ACHN (cell line): ENCODE measurements at regions not wholly inside any gene's neighbourhood (a gene's known extent, or its start where the extent isn't known, plus 50 kb on each side); places are given as distances from the start of the nearest gene placed in this dataset.

Experiments used
- DNase-seq: peaks from one replicate; pipeline ENCODE4 v3.0.0-alpha.2; 2015
- in situ Hi-C: cut with HindIII; loops from 2 replicates; pipeline ENCODE4 v1.10.0; 2017; ENCODE audit warnings: low sequenced_read_pairs, low pct_ligation_motif_present, low pct_unique_long_range_greater_than_20kb

DNA sequence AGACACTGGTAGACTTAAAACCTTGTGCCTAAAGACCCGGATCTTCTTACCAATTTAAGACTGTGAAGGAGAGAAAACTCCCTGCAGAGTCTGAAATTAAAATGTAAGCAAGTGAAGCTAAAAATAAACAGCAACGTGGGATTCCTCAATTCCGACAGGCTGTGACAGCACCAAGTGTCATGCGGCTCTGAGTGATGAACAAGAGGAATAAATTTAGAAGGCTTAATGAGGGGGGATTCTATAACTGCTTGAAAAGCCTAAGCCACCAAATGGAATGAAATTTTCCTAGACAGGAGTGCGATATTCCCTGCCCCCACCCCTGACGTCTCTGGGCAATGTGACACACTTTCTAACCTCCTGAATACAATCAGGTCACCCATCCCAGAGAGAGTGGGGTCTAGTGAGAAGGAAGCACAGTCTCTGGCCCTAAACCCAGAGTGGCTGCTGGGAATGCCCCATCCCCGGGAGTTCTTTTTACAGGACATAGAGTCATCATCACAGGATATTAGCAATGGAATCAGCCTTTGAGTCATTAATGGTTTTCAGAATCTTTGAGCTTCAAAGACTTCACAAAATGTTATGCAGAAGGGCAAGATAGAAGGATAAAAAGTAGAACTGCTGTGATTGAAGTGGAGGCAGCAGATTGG is 114.3 kb downstream of the EDEM1 start:
- no peak for DNase-seq
- in situ Hi-C loops: no loop called here

- in situ Hi-C loops: no loop called here
- no peak for DNase-seq
Measured at GRCh38 chr3:5302661-5303060, 115.2 kb downstream of the EDEM1 start.

DNA sequence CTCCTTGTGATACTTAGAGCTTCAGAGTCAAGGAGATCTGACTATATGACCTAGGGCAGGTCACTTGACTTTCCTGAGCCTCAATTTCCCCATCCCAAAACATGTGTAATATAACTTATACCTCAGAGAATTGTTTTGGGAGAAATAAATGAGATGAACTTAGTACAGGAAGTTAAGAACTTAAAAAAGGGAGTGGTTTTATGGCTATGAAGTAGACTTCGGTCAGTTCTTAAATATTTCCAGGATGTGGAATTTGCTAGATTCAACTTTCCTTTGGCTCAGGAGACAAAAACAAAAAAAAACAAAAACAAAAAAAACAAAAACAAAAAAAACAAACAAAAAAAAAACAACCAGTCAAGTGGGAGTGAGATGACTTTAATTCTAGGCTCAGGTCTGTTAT is 116.7 kb downstream of the EDEM1 start:
- in situ Hi-C loops: no loop called here
- DNase-seq: no peak

DNA sequence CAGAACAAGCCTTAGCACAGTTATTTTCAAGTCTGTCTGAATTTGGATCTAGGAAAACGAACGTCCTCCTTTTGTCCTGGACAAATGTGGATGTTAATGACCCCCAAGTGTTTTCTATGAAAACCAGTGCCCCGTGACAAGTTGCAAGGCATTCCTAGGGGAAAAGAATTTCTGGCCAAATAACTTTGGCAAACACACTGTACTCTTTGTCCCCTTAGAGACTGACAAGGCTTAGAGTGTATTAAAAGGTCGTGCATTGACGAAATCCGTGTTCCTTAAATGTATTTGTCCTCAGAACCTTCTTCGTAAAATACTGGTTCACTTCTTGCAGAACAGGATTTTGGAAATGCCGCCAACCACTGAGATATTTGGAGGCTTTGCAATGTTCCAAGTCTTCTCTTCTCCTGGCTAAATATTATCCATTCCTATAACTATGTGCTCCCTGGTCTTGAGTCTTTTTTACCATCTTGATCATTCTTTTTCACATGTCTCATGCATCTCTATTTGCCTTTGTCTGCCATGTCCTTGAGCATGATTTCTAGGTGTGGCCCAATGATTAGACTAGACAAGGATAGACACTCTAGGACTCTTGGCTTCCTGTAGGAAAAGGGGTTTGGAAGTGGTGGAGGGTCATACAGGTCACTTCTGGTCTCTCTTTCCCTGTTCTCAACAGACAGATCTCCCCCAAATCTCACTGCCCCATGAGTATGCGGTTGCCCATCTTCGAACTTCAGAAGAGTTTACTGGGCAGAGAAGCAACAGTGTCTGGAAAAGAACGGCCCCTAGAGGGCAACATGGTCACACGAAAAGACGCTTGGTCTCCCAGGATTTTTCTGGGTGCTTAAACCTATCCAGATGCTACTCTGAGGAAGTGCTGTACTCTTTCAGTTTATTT is 117.5 kb downstream of the EDEM1 start:
- in situ Hi-C loops: no loop called here
- peak; percentile 43 for DNase-seq

- in situ Hi-C loops: no loop called here
- no peak for DNase-seq
Measured at GRCh38 chr3:5305684-5305989, 118.1 kb downstream of the EDEM1 start.

- no peak for DNase-seq
- in situ Hi-C loops: no loop called here
Measured at GRCh38 chr3:5309171-5309570, 121.7 kb downstream of the EDEM1 start.

DNA sequence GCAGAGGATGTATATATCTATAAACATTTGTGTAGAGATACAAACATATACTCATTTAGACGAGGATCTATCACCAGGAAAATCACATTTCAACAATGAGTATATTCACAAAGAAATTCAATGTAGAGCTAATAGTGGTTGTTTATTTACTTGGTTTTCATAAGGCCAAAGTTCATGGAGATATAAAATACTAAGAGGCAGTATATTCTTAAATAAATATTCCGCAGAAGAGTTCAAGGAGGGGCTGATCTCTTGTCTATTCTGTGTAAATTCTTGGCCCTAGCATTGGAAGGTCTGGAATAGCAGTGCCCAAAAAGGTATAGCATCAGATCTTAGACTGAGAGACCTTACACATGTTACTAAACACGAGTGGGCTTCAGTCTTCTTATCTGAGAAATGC is 122.1 kb downstream of the EDEM1 start:
- no peak for DNase-seq
- in situ Hi-C loops: no loop called here

DNA sequence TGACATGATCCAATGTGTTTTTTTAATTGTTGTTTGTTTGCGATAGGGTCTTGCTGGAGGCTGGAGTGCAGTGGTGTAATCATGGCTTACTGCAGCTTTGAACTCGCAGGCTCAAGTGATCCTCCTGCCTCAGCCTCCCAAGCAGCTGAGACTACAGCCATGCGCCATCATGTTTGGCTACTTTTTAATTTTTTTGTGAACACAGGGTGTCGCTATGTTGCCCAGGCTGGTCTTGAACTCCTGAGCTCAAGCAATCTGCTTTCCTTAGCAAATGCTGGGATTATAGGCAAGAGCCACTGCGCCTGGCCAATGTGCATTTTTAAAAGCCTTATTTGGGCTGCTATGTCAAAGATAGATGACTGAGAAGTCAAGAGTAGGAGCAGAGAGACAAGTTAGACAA is 123.0 kb downstream of the EDEM1 start:
- no peak for DNase-seq
- in situ Hi-C loops: no loop called here

DNA sequence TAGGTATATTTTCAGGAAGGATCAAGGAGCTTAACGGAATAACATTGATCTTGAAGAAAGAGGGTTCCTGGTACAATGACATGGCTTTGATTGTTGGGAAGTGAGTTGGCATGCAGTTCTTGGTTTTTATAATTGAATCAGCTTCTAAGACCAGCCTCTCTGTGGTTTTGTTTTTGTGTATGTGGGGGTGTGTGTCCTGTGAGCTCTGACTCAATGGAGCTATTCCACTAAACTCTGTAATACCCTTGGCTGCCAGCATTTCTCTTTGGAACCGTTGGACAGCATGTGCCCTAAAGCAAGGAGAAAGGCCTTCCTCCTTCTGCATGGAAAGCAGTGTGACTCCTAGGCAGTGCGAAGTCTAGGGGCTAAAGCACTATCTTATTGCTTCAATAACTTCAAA is 124.8 kb downstream of the EDEM1 start:
- in situ Hi-C loops: no loop called here
- DNase-seq: no peak

GRCh38 chr3:5314897-5315296 is 127.4 kb downstream of the EDEM1 start:
- DNase-seq: no peak
- in situ Hi-C loops: no loop called here

DNA sequence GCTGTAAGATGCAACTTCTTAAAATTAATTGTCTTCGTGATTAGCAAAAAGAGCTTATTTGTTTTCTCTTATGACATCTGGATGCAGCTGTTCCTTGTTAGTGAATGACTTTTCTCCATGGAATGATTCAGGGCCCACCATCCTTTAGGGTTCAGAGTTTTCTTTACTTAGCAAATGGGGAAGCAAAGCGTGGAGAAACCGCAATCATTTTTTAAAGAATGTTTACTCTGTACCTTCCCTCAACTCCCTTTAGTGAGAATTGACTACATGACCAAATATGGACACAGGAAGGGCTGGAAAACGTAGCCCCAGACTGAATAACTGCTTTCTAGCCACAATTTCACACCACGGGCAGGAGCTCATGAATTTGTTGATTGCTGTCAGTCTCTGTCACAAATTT is 130.1 kb downstream of the EDEM1 start:
- in situ Hi-C loops: no loop called here
- DNase-seq: no peak

DNA sequence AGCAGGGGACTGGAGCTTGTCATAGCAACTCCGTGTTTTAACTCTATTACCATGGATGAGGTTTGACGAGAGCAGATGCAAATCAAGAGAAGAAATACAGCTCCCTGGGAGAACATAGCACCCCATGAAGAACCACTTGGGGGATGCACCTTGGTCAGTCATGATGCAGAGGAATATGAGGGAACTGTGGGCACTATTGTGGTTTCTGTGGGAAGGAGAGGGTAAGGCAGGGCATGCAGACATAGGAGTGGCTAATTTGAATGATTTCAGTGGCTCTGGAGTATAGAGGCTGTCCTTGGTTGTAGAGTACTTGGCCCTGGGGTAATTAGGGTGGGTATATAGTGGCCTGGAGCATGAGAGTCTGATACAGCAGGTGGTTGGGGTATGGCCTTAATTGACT is 131.9 kb downstream of the EDEM1 start:
- in situ Hi-C loops: no loop called here
- no peak for DNase-seq

GRCh38 chr3:5321666-5322340 is 134.3 kb downstream of the EDEM1 start:
- no peak for DNase-seq
- in situ Hi-C loops: no loop called here

DNA sequence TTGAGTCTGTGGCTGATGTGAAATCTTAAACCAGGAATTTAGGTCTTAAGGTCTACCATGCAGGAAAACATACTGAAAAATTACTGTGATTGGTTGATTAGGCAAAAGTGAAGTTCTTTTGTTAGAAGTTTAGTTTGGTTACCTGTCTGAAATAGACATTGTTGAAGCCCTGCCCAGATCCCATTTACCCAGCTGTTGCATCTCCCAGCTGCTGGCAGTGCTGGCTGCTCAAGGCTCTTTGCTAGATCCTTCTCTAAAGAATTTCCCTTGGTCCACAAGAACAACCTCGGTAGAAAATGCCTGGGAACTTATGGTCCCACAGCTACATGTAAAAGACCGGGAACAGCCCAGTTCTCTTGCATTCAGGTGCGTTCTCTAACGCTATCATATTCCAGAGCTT is 137.3 kb downstream of the EDEM1 start:
- no peak for DNase-seq
- in situ Hi-C loops: no loop called here

DNA sequence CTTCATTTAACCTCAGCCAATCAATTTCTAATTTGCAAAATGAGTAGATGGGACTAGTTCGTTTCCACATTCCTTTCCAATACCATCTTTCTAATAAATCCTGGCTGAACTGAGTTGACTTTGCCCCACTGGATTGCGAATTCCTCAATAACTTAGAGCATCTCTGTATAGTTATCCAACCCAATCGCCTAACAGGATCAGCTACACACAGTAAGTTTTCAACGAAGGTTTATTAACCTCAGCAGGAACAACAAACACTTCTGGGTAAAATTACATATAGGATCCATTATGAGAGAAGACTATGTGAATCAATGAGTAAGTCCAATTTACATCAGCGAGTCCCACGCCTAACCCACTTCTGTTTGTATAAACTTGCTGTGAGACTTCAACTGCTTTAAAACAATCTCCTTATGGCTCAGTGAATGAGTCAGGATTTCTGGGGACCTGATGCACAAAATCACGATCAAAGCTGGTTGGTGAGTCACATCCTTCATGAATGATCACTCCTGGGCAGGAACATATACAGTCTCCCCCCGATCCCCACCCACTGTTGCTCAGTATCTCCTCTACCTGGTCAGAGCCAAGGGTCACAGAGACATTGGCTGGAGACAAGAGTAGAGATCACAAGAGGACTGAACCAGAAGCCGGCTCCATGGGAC is 142.8 kb downstream of the EDEM1 start:
- DNase-seq: peak; percentile 11
- in situ Hi-C loops: no loop called here

GRCh38 chr3:5331567-5332269 is 144.2 kb downstream of the EDEM1 start:
- DNase-seq: no peak
- in situ Hi-C loops: no loop called here

GRCh38 chr3:5332270-5332956 is 144.9 kb downstream of the EDEM1 start:
- DNase-seq: no peak
- in situ Hi-C loops: no loop called here

GRCh38 chr3:5339967-5340535 is 152.5 kb downstream of the EDEM1 start:
- in situ Hi-C loops: no loop called here
- no peak for DNase-seq
